Ishikawa (cell line): ENCODE measurements at regions not wholly inside any gene's neighbourhood (a gene's known extent, or its start where the extent isn't known, plus 50 kb on each side); places are given as distances from the start of the nearest gene placed in this dataset.

ENCODE experiments used
- CEBPB ChIP-seq: IDR thresholded peaks from 2 replicates; pipeline ENCODE4 v1.6.1; 2012
- CREB1 ChIP-seq: IDR thresholded peaks from 2 replicates; pipeline ENCODE4 v1.6.1; 2012; ENCODE audit warnings: low read depth
- EGR1 ChIP-seq: IDR thresholded peaks from 2 replicates; pipeline ENCODE4 v1.6.1; 2012
- EP300 ChIP-seq: IDR thresholded peaks from 2 replicates; pipeline ENCODE4 v1.6.1; 2012; ENCODE audit warnings: borderline replicate concordance
- FOXM1 ChIP-seq: IDR thresholded peaks from 2 replicates; pipeline ENCODE4 v1.6.1; 2012; ENCODE audit warnings: low read depth, borderline replicate concordance
- NFIC ChIP-seq: IDR thresholded peaks from 2 replicates; pipeline ENCODE4 v1.6.1; 2012
- RAD21 ChIP-seq: IDR thresholded peaks from 2 replicates; pipeline ENCODE4 v1.6.1; 2012; ENCODE audit warnings: low read depth
- TAF1 ChIP-seq: IDR thresholded peaks from 2 replicates; pipeline ENCODE4 v1.6.1; 2012; ENCODE audit warnings: low read depth, mild to moderate bottlenecking
- TCF12 ChIP-seq: IDR thresholded peaks from 2 replicates; pipeline ENCODE4 v1.6.1; 2012; ENCODE audit warnings: low read depth
- TEAD4 ChIP-seq: IDR thresholded peaks from 2 replicates; pipeline ENCODE4 v1.6.1; 2012
- YY1 ChIP-seq: IDR thresholded peaks from 2 replicates; pipeline ENCODE4 v1.6.1; 2012; ENCODE audit warnings: low read depth
- ZBTB7A ChIP-seq: IDR thresholded peaks from 2 replicates; pipeline ENCODE4 v1.6.1; 2012; ENCODE audit warnings: low read depth
- TF ChIP-seq, protein P1 (sequence below): IDR thresholded peaks from 2 replicates; pipeline ENCODE4 v1.6.1; 2012
- TF ChIP-seq, protein P2 (sequence below): IDR thresholded peaks from 2 replicates; pipeline ENCODE4 v1.6.1; 2012
- TF ChIP-seq, protein P3 (sequence below): IDR thresholded peaks from 2 replicates; pipeline ENCODE4 v1.6.1; 2012; ENCODE audit warnings: low read depth, mild to moderate bottlenecking

DNA sequence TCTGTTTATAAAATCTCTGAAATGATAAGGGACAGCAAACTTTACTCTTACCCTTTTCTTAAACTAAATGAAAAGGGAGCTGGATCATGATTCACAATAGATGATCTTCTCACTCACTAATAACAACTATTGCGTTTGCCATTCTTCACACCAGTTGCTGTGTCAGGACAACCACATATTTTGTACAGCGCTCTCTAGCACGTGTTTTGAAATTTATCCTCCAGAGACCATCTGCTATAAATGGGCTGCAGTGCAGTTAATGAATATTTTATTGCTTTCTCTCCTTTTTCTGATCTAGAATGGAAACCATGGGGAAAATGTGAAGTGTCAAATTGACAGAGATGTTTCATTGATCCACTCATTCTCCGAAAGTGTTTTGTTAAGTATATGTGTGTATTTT lies 258.4 kb upstream of the CCNH start:
- TF ChIP-seq EP300: no peak

DNA sequence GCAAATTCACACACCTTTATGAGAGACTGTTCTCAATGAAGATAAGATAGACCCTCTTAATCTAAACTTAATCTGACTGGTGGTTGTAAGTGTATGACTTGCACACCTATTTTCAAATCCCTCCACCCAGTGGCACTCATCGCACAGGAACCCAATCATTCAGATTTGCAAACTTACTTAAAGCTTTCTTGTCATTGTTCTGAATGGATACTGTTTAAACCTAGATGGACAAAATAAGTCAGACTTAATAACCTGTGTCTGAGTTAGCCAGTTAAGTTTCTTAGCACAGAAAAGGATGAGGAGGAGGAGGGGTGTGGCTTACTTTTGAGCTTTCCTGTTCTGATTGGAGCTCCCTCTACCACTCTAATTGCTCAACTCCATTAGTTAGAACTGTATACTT lies 252.4 kb upstream of the CCNH start:
- TF ChIP-seq, protein P1, sequence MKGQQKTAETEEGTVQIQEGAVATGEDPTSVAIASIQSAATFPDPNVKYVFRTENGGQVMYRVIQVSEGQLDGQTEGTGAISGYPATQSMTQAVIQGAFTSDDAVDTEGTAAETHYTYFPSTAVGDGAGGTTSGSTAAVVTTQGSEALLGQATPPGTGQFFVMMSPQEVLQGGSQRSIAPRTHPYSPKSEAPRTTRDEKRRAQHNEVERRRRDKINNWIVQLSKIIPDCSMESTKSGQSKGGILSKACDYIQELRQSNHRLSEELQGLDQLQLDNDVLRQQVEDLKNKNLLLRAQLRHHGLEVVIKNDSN: no peak
- no peak for TF ChIP-seq FOXM1
- TF ChIP-seq TCF12: no peak
- TF ChIP-seq TAF1: no peak
- no peak for TF ChIP-seq EP300

DNA sequence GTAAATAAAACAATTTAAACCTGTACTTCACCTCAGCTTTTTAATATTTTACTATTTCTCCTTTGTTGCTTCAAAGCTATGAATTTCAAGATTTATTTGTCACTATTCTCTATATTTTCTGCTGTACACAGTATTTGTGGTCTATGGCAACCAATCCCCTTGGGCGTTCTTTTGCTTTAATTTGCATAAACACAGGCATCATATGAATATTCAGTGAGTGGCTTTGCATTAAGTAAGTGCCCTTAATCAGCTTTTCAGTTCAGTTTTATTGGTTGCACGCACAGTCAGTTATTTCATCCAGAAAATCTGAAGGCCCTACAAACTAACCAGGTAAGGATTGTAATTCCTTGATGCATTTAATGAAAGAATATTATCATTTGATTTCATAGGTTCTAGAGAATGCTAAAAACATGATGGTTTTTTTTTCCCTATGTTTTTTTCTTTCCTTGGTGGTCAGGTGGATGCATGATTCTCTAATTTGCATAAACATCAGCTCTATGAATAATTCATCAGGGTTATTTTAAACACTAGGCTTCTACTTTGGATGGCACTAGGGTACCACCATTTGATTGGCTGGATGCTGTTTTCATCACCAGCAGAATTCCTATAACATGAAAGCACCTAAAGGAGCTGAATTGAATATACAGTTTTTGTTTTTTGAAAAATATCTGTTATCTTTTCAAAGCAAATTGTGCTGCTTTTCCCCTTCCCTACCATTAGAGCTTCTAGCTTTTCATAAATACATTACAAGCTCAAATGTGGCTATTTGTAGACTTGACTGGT lies 249.2 kb upstream of the CCNH start:
- TF ChIP-seq ZBTB7A: no peak
- no peak for TF ChIP-seq NFIC
- no peak for TF ChIP-seq CREB1
- TF ChIP-seq, protein P2, sequence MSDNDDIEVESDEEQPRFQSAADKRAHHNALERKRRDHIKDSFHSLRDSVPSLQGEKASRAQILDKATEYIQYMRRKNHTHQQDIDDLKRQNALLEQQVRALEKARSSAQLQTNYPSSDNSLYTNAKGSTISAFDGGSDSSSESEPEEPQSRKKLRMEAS: no peak
- TF ChIP-seq TEAD4: no peak
- TF ChIP-seq EP300: no peak
- no peak for TF ChIP-seq FOXM1
- TF ChIP-seq CEBPB: no peak
- no peak for TF ChIP-seq EGR1
- TF ChIP-seq TCF12: no peak
- no peak for TF ChIP-seq TAF1
- TF ChIP-seq, protein P1: no peak
- TF ChIP-seq, protein P3, sequence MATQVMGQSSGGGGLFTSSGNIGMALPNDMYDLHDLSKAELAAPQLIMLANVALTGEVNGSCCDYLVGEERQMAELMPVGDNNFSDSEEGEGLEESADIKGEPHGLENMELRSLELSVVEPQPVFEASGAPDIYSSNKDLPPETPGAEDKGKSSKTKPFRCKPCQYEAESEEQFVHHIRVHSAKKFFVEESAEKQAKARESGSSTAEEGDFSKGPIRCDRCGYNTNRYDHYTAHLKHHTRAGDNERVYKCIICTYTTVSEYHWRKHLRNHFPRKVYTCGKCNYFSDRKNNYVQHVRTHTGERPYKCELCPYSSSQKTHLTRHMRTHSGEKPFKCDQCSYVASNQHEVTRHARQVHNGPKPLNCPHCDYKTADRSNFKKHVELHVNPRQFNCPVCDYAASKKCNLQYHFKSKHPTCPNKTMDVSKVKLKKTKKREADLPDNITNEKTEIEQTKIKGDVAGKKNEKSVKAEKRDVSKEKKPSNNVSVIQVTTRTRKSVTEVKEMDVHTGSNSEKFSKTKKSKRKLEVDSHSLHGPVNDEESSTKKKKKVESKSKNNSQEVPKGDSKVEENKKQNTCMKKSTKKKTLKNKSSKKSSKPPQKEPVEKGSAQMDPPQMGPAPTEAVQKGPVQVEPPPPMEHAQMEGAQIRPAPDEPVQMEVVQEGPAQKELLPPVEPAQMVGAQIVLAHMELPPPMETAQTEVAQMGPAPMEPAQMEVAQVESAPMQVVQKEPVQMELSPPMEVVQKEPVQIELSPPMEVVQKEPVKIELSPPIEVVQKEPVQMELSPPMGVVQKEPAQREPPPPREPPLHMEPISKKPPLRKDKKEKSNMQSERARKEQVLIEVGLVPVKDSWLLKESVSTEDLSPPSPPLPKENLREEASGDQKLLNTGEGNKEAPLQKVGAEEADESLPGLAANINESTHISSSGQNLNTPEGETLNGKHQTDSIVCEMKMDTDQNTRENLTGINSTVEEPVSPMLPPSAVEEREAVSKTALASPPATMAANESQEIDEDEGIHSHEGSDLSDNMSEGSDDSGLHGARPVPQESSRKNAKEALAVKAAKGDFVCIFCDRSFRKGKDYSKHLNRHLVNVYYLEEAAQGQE: no peak
- no peak for TF ChIP-seq YY1
- no peak for TF ChIP-seq RAD21

DNA sequence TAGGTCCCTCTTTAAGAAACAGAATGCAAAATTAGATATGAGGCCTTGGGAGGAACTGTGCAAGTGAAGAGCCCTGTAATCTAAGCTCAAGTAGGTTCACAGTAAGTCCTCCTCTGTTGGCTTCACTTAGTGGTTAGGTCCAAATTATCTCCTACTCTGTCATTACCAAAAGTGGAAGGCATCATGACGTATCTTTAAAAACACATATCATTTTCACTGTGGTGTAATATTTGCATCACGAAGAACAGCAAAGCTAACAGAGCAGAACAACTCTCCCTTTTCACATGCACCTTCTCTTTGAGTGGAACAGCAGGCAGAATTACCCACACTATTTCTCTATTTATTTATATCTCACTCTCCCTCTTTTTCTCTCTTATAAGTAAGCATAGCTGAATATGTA lies 240.5 kb upstream of the CCNH start:
- no peak for TF ChIP-seq TCF12
- no peak for TF ChIP-seq TAF1
- no peak for TF ChIP-seq YY1
- TF ChIP-seq ZBTB7A: no peak
- TF ChIP-seq EP300: no peak
- TF ChIP-seq CEBPB: no peak
- TF ChIP-seq TEAD4: no peak
- no peak for TF ChIP-seq CREB1
- TF ChIP-seq FOXM1: no peak
- no peak for TF ChIP-seq NFIC
- TF ChIP-seq, protein P3: no peak
- TF ChIP-seq, protein P1: no peak
- TF ChIP-seq, protein P2: no peak
- TF ChIP-seq RAD21: no peak
- no peak for TF ChIP-seq EGR1

DNA sequence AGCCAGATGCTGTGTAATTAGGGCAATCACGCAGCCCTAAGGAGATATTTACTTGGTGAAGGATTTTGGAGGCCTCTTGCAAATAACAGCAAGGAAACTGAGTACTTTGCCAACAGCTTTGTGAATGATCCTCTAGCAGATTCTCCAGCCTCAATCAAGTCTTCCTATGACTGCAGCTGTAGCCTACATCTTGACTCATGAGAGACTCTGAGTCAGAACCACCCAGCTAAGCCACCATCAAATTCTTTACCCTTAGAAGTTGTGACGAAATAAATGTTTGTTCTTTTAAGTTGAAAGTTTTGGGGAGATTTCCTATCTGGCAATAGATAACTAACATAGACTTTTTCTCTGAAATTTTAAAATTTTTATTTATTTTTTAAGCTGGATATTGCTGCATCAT lies 237.6 kb upstream of the CCNH start:
- TF ChIP-seq EGR1: no peak
- TF ChIP-seq YY1: no peak
- no peak for TF ChIP-seq ZBTB7A
- TF ChIP-seq CEBPB: no peak
- TF ChIP-seq TCF12: no peak
- TF ChIP-seq, protein P3: no peak
- no peak for TF ChIP-seq CREB1
- TF ChIP-seq EP300: no peak
- no peak for TF ChIP-seq TEAD4
- no peak for TF ChIP-seq FOXM1
- no peak for TF ChIP-seq NFIC
- TF ChIP-seq RAD21: no peak
- TF ChIP-seq, protein P1: no peak
- TF ChIP-seq TAF1: no peak
- TF ChIP-seq, protein P2: no peak
